Endothelial cell of umbilical vein (primary cell): ENCODE measurements at regions not wholly inside any gene's neighbourhood (a gene's known extent, or its start where the extent isn't known, plus 50 kb on each side); places are given as distances from the start of the nearest gene placed in this dataset.

Experiments
- CTCF ChIP-seq, 2 donors: IDR thresholded peaks; 1 replicate in 1 of 2; 2 replicates in 1 of 2; pipeline ENCODE4 v1.5.1; 2011; ENCODE audit warnings: low read length in 2 of 2, mild to moderate bottlenecking in 2 of 2, moderate library complexity in 2 of 2, control low read depth in 1 of 2, inconsistent platforms in 1 of 2, low read depth in 1 of 2; ENCODE audit not compliant: insufficient read depth in 1 of 2; ENCODE audit errors: extremely low read depth in 1 of 2
- EZH2 ChIP-seq: IDR thresholded peaks from 2 replicates; pipeline ENCODE4 v1.6.1; 2012; ENCODE audit warnings: borderline replicate concordance, low read depth, mild to moderate bottlenecking, moderate library complexity, low read length, inconsistent platforms; ENCODE audit not compliant: severe bottlenecking
- FOS ChIP-seq: IDR thresholded peaks from 2 replicates; pipeline ENCODE4 v1.6.1; 2011; ENCODE audit warnings: mild to moderate bottlenecking, low read length, moderate library complexity, borderline replicate concordance; ENCODE audit not compliant: insufficient read depth
- JUN ChIP-seq: IDR thresholded peaks from 2 replicates; pipeline ENCODE4 v1.6.1; 2011; ENCODE audit warnings: borderline replicate concordance, low read depth; ENCODE audit not compliant: insufficient read length, insufficient read depth
- MAX ChIP-seq: IDR thresholded peaks from 2 replicates; pipeline ENCODE4 v1.6.1; 2011; ENCODE audit not compliant: insufficient read depth, insufficient read length
- MYC ChIP-seq: IDR thresholded peaks from one replicate; pipeline ENCODE4 v1.6.1; 2011; ENCODE audit warnings: mild to moderate bottlenecking, low read depth, low read length
- POLR2A ChIP-seq: IDR thresholded peaks from 2 replicates; pipeline ENCODE4 v1.6.1; 2012; ENCODE audit warnings: low read depth, mild to moderate bottlenecking, control low read depth, low read length
- POLR2AphosphoS5 ChIP-seq: IDR thresholded peaks from 2 replicates; pipeline ENCODE4 v1.6.1; 2012; ENCODE audit warnings: low read depth, mild to moderate bottlenecking, control low read depth, low read length, moderate library complexity; ENCODE audit not compliant: insufficient read depth

GRCh38 chr6:147891671-147892070 is 383.2 kb downstream of the SAMD5 start:
- TF ChIP-seq CTCF (IDR thresholded peaks at IDR 0.05; ENCODE audit: extremely low read depth in 1 of 2, insufficient read depth in 1 of 2, low read depth in 1 of 2, low read length in 2 of 2): no peak
- no peak for TF ChIP-seq EZH2
- no peak for TF ChIP-seq FOS
- no peak for TF ChIP-seq POLR2A
- TF ChIP-seq MAX: no peak
- TF ChIP-seq POLR2AphosphoS5: no peak
- TF ChIP-seq JUN: no peak
- TF ChIP-seq MYC: no peak
